ENCODE measurements at regions not wholly inside any gene's neighbourhood (a gene's known extent, or its start where the extent isn't known, plus 50 kb on each side); places are given as distances from the start of the nearest gene placed in this dataset.

GRCh38 chr13:109390391-109390790 is 396.0 kb downstream of the IRS2 start:
- DNase-seq = no peak

GRCh38 chr13:109389892-109390345 is 396.5 kb downstream of the IRS2 start:
- no peak for DNase-seq

DNA sequence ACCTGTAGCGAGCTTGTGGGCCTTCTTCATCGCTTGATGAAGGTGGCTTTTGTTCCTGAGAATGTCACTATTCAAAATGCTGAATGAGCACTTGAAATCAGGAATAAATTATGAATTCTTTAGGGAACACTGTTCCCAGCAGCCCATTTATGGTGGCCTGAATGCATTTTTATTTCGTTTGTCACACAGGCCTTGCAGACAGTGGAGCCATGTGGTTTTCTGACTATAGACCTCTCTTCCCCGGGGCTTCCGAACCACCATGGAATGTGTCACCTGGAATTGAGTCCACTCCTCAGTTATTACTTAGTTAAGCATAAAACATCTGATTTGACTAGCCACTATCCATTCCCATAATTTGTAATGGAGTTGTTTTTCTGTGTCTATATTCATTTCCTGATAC is 396.9 kb downstream of the IRS2 start:
- no peak for DNase-seq

- DNase-seq = no peak
Observed at GRCh38 chr13:109387471-109387870, 398.9 kb downstream of the IRS2 start.

- DNase-seq = no peak
Observed at GRCh38 chr13:109385242-109385560, 401.2 kb downstream of the IRS2 start.

- DNase-seq = no peak
Observed at GRCh38 chr13:109384491-109385241, 401.7 kb downstream of the IRS2 start.

GRCh38 chr13:109383683-109384082 is 402.7 kb downstream of the IRS2 start:
- no peak for DNase-seq

- DNase-seq = no peak
Observed at GRCh38 chr13:109381546-109382180, 404.7 kb downstream of the IRS2 start.

GRCh38 chr13:109380457-109380856 is 405.9 kb downstream of the IRS2 start:
- DNase-seq = no peak

DNA sequence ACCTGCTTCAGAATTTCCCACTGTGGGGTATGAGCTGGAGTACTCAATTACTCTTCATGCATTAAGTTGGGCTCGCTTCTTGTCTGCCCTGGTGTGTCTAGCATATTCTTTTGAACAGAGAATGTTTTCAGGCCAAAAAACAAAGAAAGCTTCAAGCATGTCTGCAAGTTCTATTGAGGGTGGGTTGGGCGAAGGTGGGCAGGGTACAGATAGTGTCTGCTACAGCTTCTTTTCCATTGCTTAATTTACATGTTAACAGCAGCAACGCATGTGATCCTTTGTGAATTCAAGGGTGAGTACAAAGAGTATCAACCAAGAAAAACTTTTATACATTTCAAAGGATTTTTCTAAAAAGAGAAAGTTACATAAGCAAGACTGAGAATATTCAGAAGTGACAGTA is 406.5 kb downstream of the IRS2 start:
- no peak for DNase-seq

DNA sequence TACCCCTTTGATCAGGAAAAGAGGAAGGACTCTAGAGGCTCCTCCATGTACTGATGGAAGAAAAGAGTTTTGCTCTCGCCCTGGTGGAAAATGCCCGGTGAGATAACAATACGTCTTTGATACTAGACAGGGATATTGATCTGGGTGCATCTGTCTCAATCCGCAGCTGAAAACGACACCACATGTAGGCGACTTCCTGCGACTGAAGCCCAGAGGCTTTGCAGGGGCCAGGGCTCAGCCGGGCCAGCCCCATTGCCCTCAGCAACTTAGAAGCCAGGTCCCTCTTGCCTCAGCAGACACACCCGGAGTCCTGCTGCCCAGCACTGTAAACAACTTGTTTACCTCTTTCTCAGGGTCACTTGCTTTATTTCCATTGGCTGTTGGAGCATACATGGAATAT is 409.4 kb downstream of the IRS2 start:
- no peak for DNase-seq

DNA sequence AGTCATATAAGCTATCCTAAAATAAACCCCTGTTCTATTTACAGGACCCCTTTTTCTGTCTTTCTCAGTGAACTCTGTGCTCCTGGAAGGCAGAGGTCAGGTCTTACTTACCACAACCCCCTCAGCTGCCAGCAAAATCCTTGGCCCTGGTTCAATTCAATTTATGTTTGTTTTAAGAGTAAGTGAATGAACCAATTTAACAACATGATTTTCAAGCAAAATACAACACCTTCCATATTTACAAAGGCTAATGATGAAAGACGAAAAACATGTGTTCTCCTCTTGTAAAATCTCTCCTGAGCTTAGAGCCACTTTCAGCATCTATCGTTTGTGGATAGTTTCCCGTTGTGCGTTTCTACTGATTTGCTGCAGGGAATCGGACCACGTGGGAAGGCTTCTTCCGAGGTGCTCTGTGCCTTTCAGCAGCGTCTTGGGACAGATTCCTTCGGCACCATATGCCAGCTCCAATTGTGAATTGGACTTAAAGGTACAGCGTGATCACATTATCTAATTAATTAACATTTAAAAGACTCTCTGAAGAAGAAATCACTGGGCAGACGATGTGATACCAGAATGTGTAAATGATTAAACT is 411.7 kb downstream of the IRS2 start:
- DNase-seq = no peak

DNA sequence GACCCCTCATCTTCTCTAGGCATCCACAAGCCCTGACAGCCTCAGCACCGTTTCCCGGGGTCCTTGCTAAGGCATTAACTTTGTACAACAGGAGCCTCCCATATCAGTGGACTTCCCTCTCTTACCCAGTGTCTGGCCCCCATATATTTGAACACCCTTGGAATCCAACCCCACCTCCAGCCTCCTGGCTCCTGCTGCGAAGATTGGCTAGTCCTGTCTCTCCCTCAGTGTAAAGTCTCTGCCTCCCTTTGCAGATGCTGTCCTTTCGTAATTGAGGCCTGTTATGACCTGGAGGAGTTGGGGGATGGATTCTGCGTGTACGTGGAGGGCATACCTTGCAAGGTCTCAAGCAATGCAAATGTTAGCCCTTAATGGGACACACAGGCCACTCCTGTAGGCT is 413.7 kb downstream of the IRS2 start:
- DNase-seq = no peak

GRCh38 chr13:109371066-109371465 is 415.3 kb downstream of the IRS2 start:
- no peak for DNase-seq

GRCh38 chr13:109370496-109370895 is 415.9 kb downstream of the IRS2 start:
- DNase-seq = no peak

DNA sequence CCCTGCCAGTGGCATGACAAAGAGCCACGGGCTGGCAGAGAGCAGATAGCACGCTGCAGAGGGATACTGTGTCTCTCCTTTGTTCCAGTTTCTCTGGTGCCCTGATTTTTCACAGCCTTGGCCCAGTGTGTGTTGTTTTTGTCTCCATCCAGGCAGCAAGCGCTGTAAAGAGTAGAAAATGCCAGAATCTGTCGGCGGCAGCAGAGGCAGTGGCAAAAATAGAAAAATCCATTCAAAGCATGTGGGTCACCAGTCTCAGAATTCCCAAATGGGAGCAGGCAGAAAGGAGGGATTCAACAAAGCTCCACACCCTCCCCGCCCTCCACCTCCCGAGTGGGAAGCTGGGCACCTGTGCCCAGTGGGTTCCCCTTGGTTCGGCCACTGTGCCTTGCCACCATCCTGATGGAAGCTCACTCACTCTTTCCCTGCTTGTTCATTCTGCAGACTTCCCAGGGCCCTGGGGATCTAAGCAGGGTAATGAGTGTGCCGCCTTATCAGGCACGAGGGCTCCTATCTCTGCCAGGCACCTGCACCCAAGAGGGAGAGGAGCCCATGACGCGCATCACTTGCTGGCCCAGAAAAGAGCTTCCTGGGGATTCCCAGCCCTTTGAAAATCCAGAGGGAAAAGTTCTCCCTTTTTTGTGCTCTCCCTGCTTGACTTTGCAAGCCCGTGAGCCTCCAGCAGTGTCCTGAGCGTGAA is 416.9 kb downstream of the IRS2 start:
- no peak for DNase-seq

GRCh38 chr13:109368230-109368629 is 418.2 kb downstream of the IRS2 start:
- no peak for DNase-seq

DNA sequence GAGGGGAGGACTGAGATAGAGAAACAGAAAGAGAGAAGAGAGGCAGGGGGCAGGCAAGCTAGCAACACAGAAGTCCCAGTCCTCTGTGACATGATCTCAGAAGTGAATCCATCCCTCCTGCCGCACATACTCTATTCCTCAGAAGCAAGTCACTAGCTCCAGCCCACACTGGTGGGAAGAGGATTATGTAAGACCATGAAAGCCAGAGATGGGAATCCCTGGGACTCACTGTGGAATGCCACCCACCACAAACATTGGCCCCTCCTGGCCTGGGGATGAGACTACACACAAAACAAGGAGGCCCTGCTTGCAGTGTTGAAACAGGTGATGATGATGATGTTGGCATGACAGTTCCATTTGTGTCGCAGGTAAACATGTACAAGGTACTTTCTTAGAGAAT is 419.9 kb downstream of the IRS2 start:
- no peak for DNase-seq

- DNase-seq = no peak
Observed at GRCh38 chr13:109363431-109363830, 423.0 kb downstream of the IRS2 start.

- no peak for DNase-seq
Observed at GRCh38 chr13:109362616-109363015, 423.8 kb downstream of the IRS2 start.

DNA sequence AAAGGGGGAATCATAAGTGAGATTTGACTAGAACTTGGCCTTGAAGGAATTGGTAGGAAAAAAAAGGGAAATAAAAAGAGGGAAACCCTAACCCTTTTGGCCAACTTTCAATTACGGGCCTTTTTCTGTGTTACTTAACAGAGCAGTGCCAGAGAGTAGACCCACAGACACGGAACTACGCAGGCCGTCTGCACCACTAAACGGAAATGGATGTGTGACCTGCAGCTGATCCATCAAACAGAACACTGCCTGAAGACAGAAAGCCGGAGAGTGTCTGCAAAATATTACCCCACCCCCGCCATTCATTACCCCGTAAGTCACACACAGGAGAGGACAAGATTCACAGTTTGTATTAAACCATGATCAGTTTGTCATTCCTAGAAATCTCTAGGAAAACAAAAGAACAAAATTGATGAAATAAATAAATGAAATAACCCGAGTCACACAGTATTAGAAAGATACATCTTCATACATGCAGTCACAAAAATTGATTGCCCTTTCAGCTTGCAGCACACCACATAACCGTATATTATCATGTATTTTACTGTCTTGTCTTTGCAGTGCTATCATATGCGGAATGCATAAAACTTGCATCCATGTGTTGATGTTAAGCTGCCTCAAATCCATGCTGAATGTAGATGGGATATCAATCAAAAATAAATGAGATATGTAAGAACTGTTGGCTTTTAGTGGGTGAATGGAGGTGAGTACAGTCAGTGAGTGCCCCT is 424.7 kb downstream of the IRS2 start:
- no peak for DNase-seq

GRCh38 chr13:109357751-109358471 is 428.5 kb downstream of the IRS2 start:
- DNase-seq = no peak
